Activated naive CD4-positive, alpha-beta T cell treated with Interleukin-2 at 50 U/mL for 16 hours (primary cell): ENCODE measurements at regions not wholly inside any gene's neighbourhood (a gene's known extent, or its start where the extent isn't known, plus 50 kb on each side); places are given as distances from the start of the nearest gene placed in this dataset.

ENCODE experiments used
- DNase-seq: peaks from one replicate; pipeline ENCODE4 v3.0.0-alpha.2; 2020

DNA sequence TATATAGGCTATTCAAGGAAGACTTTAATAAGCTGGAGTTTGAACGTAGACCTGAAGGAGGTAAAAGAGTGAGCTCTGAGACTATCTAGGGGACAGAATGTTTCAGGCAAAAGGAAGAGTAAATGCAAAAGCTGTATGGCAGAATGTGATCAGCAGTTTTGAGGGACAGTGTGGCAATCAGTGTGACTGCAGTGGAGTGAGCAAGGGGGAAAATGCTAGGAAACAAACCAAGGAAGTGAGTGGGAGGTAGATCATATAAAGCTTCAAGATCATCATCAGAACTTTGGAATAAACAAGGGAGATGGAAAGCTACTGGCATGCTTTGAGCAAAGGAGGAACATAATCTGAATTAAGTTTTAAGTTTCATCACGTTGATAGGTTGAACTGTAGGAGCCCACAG, 67.5 kb upstream of the BTG1 start:
- DNase-seq: no peak

GRCh38 chr12:92210071-92210470, 64.4 kb upstream of the BTG1 start:
- no peak for DNase-seq

- DNase-seq: no peak
Observed at GRCh38 chr12:92208613-92209121, 63.0 kb upstream of the BTG1 start.

DNA sequence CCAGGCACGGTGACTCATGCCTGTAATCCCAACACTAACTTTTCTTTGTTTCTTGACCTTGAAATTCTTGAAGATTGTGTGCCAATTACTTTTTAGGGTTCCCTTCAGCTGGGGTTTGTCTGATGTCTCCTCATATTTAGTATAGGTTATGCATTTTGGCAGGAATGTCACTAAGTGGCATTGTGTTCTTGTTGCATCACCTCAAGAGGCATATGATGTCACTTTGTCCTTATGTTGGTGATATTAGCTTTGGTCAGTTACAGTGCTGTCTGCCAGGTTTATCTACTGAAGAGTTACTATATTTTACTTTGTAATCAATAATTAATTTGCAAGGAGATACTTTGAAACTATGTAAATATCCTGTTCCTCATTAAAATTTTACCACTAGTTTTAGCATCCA, 61.0 kb upstream of the BTG1 start:
- DNase-seq: no peak

- no peak for DNase-seq
Observed at GRCh38 chr12:92206011-92206410, 60.4 kb upstream of the BTG1 start.

GRCh38 chr12:92199819-92200576, 54.4 kb upstream of the BTG1 start:
- no peak for DNase-seq

- DNase-seq: no peak
Observed at GRCh38 chr12:92197815-92198214, 52.2 kb upstream of the BTG1 start.

DNA sequence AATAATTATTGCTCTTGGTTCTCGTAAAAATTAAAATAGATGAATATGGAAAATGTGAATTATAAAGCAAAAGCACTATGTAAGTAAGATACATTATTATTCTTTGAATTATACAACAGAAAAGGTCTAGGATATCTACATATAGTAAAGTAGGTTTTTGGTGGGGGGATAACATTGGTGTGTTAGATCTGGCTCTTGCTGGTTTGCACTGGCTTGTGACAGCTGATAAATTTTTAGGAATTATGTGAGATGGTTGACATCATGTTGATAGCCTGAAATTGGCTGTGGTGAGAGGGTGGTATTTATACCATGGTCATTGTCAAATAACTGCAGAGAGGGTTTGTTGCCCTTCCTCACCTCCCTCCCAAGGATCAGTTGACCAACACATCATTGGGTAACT, 50.7 kb upstream of the BTG1 start:
- DNase-seq: no peak
